Aorta (tissue), 5 donors: ENCODE measurements at regions not wholly inside any gene's neighbourhood (a gene's known extent, or its start where the extent isn't known, plus 50 kb on each side); places are given as distances from the start of the nearest gene placed in this dataset.

Experiments used
- ATAC-seq: fragments of 200-7000 bp; cut with Tn5 transposase; one replicate; pipeline ENCODE4 v1.9.1; 2022; ENCODE audit warnings: moderate library complexity; ENCODE audit not compliant: low FRiP score
- DNase-seq, 2 donors: peaks; one replicate each; pipeline ENCODE4 v3.0.0-alpha.2; 2020
- H3K27ac ChIP-seq, 2 donors: one replicate each; pipeline ENCODE4 v1.5.1; 2013; ENCODE audit warnings: low read length in 2 of 2, mild to moderate bottlenecking in 2 of 2, moderate library complexity in 2 of 2, control low read depth in 1 of 2, inconsistent platforms in 1 of 2, low read depth in 1 of 2
- H3K27me3 ChIP-seq, 2 donors: one replicate each; pipeline ENCODE4 v1.6.1; 2013; ENCODE audit warnings: control low read depth in 1 of 2, low read length in 1 of 2, mild to moderate bottlenecking in 1 of 2, moderate library complexity in 1 of 2; ENCODE audit not compliant: insufficient read depth in 2 of 2, control insufficient read depth in 1 of 2
- H3K36me3 ChIP-seq, 2 donors: one replicate each; pipeline ENCODE4 v1.6.1; 2013; ENCODE audit warnings: control low read depth in 1 of 2, low read length in 1 of 2, mild to moderate bottlenecking in 1 of 2; ENCODE audit not compliant: insufficient read depth in 2 of 2, control insufficient read depth in 1 of 2
- H3K4me1 ChIP-seq, 2 donors: one replicate each; pipeline ENCODE4 v1.6.1; 2013; ENCODE audit warnings: low read length in 2 of 2, control low read depth in 1 of 2, mild to moderate bottlenecking in 1 of 2, moderate library complexity in 1 of 2; ENCODE audit not compliant: insufficient read depth in 2 of 2, control insufficient read depth in 1 of 2
- H3K4me3 ChIP-seq, 2 donors: one replicate each; pipeline ENCODE4 v1.5.1; 2013; ENCODE audit warnings: low read length in 2 of 2, control low read depth in 1 of 2, mild to moderate bottlenecking in 1 of 2
- H3K9me3 ChIP-seq: one replicate; pipeline ENCODE4 v1.6.1; 2013; ENCODE audit warnings: mild to moderate bottlenecking, low read length; ENCODE audit not compliant: control insufficient read depth
- WGBS, 2 donors: extraction: QIAGEN DNeasy Blood & Tissue Kit; methylation state at CpG; one replicate each; pipeline ENCODE4 v1.1.7; 2013; 5-methylcytosine and 5-hydroxymethylcytosine counted together
- intact Hi-C, 2 donors: fragments of 100-400 bp; cut with DNase I; formaldehyde crosslinking; loops; one replicate each; pipeline versions ENCODE4 v1.14.2 to v1.15.0; 2022
- donor health status: healthy with polysubstance abuse.
- donor health status: Bipolar disorder and iron deficiency.
- donor health status: DM: no; HTN: no; CAD: no.
- donor health status: DM: no; HTN: no; CAD: no.
- donor health status: DM: yes; HTN: yes; CAD: no.

DNA sequence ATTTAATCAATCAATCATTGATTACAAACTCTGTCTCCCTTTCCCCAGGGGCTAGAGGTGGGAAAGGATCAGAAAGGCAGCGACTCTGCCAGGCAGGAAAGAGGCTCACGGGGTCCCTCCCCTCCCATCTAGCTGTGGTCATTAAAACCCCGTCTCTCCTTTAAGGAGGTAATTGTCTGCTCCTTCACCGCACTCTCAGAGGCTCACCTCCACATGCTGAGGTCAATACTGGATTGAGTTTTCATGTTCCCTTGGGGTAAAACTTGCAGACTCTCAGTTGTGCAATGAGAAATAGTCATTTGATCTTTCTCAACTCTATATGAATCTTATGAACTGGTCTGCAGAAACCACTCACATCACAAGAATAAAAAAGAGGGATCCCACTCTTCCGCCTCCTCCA lies 368.8 kb downstream of the ADRA2A start:
- no peaks in the 10 kb centered on the region for H3K4me1 ChIP-seq
- H3K27ac ChIP-seq = no peak overlapping the region
- WGBS, 2 donors = 36 to 39% methylated on average over 5 of the region's 5 CpGs
- no peaks in the 10 kb centered on the region for H3K36me3 ChIP-seq
- intact Hi-C loops = no loop called here
- H3K4me3 ChIP-seq = no peak overlapping the region
- no peaks in the 10 kb centered on the region for H3K9me3 ChIP-seq
- H3K27me3 ChIP-seq = no peaks in the 10 kb centered on the region
- ATAC-seq (no peak), DNase-seq (no peak)

DNA sequence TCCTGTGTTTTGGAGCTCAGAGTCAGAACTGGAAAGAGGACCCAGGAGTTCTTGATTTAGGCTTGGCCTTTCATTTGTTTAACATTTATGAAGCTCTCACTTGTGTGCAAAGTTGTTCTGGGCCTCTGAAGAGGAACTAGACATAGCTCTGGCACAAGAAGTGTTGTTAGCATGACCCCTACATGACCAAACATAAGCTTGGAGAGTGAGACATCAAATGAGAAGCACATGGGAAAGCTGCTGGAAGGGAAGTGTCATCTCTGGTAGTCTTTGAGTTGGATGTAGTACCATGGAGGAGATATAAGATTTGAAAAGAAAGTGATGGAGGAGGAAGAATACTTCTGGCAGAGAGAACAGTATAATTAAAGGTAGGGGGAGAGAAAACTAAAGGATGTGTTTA lies 370.1 kb downstream of the ADRA2A start:
- no peak for ATAC-seq
- no peaks in the 10 kb centered on the region for H3K27me3 ChIP-seq
- H3K4me3 ChIP-seq = no peak overlapping the region
- no peaks in the 10 kb centered on the region for H3K36me3 ChIP-seq
- H3K4me1 ChIP-seq = no peaks in the 10 kb centered on the region
- no peak overlapping the region for H3K27ac ChIP-seq
- intact Hi-C loops = no loop called here
- H3K9me3 ChIP-seq = no peaks in the 10 kb centered on the region
- no peak for DNase-seq

DNA sequence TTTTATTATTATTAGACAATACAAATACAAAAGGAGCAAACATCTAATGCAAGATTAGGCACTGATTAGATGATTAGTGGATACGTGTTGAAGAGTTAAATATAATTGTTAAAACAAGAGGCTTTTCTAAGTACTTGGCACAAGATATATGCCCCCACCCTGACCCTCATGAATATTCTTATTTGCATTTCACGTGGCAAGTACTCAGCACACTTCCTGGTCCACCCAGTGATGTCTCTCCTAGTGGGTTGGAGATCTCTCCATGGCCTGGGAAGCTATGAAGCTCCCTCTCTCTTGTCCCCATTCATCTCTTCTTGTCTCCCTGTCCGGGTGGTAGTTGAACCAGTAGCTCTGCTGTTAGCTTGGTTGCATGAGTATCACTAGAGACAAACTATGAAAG lies 375.3 kb downstream of the ADRA2A start:
- H3K27me3 ChIP-seq = peaks cover 0 to 1% of the 10 kb centered on the region in 2 donors
- no peaks in the 10 kb centered on the region for H3K4me1 ChIP-seq
- no peak overlapping the region for H3K27ac ChIP-seq
- no peak overlapping the region for H3K4me3 ChIP-seq
- no peaks in the 10 kb centered on the region for H3K36me3 ChIP-seq
- no peak for DNase-seq
- WGBS, 2 donors = 58 to 61% methylated on average over 3 of the region's 3 CpGs
- no peaks in the 10 kb centered on the region for H3K9me3 ChIP-seq
- intact Hi-C loops = no loop called here
- ATAC-seq = no peak

GRCh38 chr10:111455776-111456426 lies 379.1 kb downstream of the ADRA2A start:
- Histone ChIP-seq H3K9me3 (no peaks in the 10 kb centered on the region), H3K27ac (no peak overlapping the region), H3K4me3 (no peak overlapping the region), H3K4me1 (no peaks in the 10 kb centered on the region), H3K27me3 (peaks cover 0 to 1% of the 10 kb centered on the region in 2 donors), H3K36me3 (no peaks in the 10 kb centered on the region)
- no peak for DNase-seq
- intact Hi-C loops = no loop called here
- WGBS, 2 donors = 28 to 32% methylated on average over 2 of the region's 2 CpGs
- no peak for ATAC-seq

DNA sequence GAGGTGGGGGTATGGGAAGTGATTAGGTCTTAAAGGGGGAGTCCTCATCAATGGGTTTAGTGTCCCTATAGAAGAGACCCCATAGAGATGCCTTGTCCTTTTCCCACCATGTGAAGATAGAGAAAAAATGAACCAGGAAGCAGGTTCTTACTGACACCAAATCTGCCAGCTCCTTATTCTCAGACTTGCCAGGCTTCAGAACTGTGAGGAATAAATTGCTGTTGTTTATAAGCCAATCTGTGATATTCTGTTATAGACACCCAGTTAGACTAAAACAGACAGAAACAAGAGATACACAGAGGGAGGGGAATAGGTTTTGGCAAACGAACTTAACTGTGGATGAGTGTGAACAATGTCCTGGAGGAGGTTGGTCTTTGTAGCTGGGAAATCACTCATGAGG lies 381.4 kb downstream of the ADRA2A start:
- Histone ChIP-seq H3K9me3 (no peaks in the 10 kb centered on the region), H3K36me3 (no peaks in the 10 kb centered on the region), H3K27ac (no peak overlapping the region), H3K27me3 (peaks cover 0 to 1% of the 10 kb centered on the region in 2 donors), H3K4me1 (no peaks in the 10 kb centered on the region), H3K4me3 (no peak overlapping the region)
- intact Hi-C loops = no loop called here
- ATAC-seq (no peak), DNase-seq (no peak)
- 50 to 54% methylated on average over 1 of the region's 1 CpG for WGBS, 2 donors

DNA sequence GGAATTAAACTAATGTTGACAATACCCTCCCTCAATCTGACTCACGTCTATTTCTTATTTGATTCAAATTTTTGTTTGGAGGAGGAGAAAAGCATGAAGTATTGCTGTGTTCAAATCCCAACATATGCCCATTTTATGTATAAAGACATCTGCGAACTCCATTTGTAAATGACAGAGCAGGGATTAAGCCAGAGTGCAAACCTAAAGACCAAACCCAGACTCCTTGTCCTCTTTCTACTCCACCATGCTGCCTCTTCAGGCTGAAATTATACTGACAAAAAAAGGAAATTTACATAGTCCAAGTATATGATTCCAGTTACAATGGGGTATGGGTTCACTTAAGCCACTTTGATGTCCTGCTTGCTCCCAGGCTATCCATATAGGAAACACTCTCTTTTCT lies 383.1 kb downstream of the ADRA2A start:
- Histone ChIP-seq H3K27ac (no peak overlapping the region), H3K36me3 (no peaks in the 10 kb centered on the region), H3K4me3 (no peak overlapping the region), H3K9me3 (no peaks in the 10 kb centered on the region), H3K4me1 (no peaks in the 10 kb centered on the region), H3K27me3 (no peaks in the 10 kb centered on the region)
- no peak for DNase-seq
- ATAC-seq = no peak
- WGBS, 2 donors = 66 to 77% methylated on average over 2 of the region's 2 CpGs
- intact Hi-C loops = no loop called here

DNA sequence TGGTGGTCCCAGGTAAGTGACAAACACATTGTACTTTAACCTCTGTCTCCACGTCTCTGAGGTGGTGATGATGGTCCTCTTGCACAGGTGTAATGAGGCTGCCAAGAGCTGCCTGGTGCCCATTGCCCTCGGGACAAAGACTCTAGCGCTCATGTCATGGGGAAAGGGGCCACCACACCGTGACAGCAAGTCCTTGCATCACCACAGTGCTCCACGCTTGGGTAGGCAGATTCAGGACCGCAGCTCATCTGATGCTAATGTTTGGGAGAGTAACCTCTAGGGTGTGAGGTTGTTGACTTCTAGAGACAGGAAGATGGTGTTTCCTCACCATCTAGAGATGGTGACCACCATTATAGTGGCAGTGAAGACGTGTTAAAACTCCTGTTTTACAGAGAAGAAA lies 395.6 kb downstream of the ADRA2A start:
- H3K4me3 ChIP-seq = no peak overlapping the region
- no peaks in the 10 kb centered on the region for H3K9me3 ChIP-seq
- no peaks in the 10 kb centered on the region for H3K4me1 ChIP-seq
- DNase-seq = no peak
- ATAC-seq = no peak
- 83 to 85% methylated on average over 7 of the region's 7 CpGs for WGBS, 2 donors
- intact Hi-C loops = no loop called here
- H3K27me3 ChIP-seq = no peaks in the 10 kb centered on the region
- no peaks in the 10 kb centered on the region for H3K36me3 ChIP-seq
- H3K27ac ChIP-seq = no peak overlapping the region

DNA sequence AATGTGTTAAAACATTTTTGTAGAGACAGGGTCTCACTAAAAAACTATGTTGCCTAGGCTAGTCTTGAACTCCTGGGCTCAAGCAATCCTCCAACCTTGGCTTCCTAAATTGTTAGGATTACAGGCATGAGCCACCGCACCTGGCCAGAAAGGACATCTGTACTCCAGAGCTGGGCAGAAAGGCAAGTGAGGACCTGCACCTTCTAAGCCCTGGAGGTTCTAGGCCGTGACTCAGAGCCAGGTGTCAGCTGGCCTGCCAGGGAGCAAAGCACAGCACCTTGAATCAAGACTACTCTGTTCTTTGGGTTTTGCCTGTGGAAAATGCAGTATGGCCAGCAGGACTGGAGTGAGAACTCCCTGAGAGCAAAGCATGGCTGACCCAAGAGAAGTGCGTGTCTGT lies 396.5 kb downstream of the ADRA2A start:
- no peak for DNase-seq
- intact Hi-C loops = no loop called here
- no peaks in the 10 kb centered on the region for H3K36me3 ChIP-seq

GRCh38 chr10:111474786-111475185 lies 398.0 kb downstream of the ADRA2A start:
- Histone ChIP-seq H3K4me3 (no peak overlapping the region), H3K4me1 (no peaks in the 10 kb centered on the region), H3K27me3 (no peaks in the 10 kb centered on the region), H3K27ac (no peak overlapping the region), H3K36me3 (no peaks in the 10 kb centered on the region), H3K9me3 (no peaks in the 10 kb centered on the region)
- no peak for DNase-seq
- ATAC-seq = no peak
- intact Hi-C loops = no loop called here
- 73 to 82% methylated on average over 4 of the region's 4 CpGs for WGBS, 2 donors

More for the DNA sequence above, 396.5 kb downstream of the ADRA2A start:
- no peaks in the 10 kb centered on the region for H3K9me3 ChIP-seq
- no peaks in the 10 kb centered on the region for H3K4me1 ChIP-seq
- no peak overlapping the region for H3K4me3 ChIP-seq
- 59 to 63% methylated on average over 3 of the region's 3 CpGs for WGBS, 2 donors
- H3K27ac ChIP-seq = no peak overlapping the region
- H3K27me3 ChIP-seq = no peaks in the 10 kb centered on the region
- ATAC-seq = no peak
